Peyer's patch (tissue), 4 donors: ENCODE measurements at regions not wholly inside any gene's neighbourhood (a gene's known extent, or its start where the extent isn't known, plus 50 kb on each side); places are given as distances from the start of the nearest gene placed in this dataset.

Experiments
- CTCF ChIP-seq, 6 experiments: fragments of 450-650 bp in 4 of 6; fragments of 200-600 bp in 2 of 6; sonication (generic) in 1 of 6; IDR thresholded peaks; one replicate each; pipeline ENCODE4 v1.5.1; 2017 to 2019; ENCODE audit warnings: antibody characterized with exemption in 6 of 6, mild to moderate bottlenecking in 3 of 6, moderate library complexity in 1 of 6
- POLR2A ChIP-seq, 2 donors: fragments of 450-650 bp; IDR thresholded peaks; one replicate each; pipeline ENCODE4 v1.5.1; 2017; ENCODE audit warnings: antibody characterized with exemption in 2 of 2, mild to moderate bottlenecking in 2 of 2, moderate library complexity in 2 of 2

GRCh38 chr6:4607793-4608192 lies 168.4 kb upstream of the CDYL start:
- TF ChIP-seq CTCF (IDR thresholded peaks at IDR 0.05), result no peak
- no peak for TF ChIP-seq POLR2A (IDR thresholded peaks at IDR 0.05)
